ENCODE measurements at regions not wholly inside any gene's neighbourhood (a gene's known extent, or its start where the extent isn't known, plus 50 kb on each side); places are given as distances from the start of the nearest gene placed in this dataset.

GRCh38 chr9:12882430-12882829 lies 107.6 kb downstream of the LURAP1L start:
- no peaks in the 10 kb centered on the region for H3K27me3 Mint-ChIP-seq (ENCODE audit: low read depth)
- H3K9me3 Mint-ChIP-seq = no peaks in the 10 kb centered on the region
- no peak for TF ChIP-seq CTCF (IDR thresholded peaks at IDR 0.05; ENCODE audit: unreplicated experiment in 3 of 3)
- H3K27ac Mint-ChIP-seq = peak overlapping the region; percentile 49 to 87 (median 77)
- H3K4me3 Mint-ChIP-seq = no peak overlapping the region
- H3K36me3 Mint-ChIP-seq (ENCODE audit: low read depth) = no peaks in the 10 kb centered on the region
- H3K4me1 Mint-ChIP-seq = peaks cover 31% of the 10 kb centered on the region

GRCh38 chr9:12884736-12885395 lies 110.0 kb downstream of the LURAP1L start:
- H3K4me3 Mint-ChIP-seq = no peak overlapping the region

GRCh38 chr9:12889402-12890106 lies 114.7 kb downstream of the LURAP1L start:
- Mint-ChIP-seq H3K27ac (no peak overlapping the region), H3K4me3 (no peak overlapping the region), H3K36me3 (ENCODE audit: low read depth) (no peaks in the 10 kb centered on the region), H3K27me3 (ENCODE audit: low read depth) (no peaks in the 10 kb centered on the region), H3K9me3 (peaks cover 30% of the 10 kb centered on the region), H3K4me1 (peaks cover 3% of the 10 kb centered on the region)
- no peak for TF ChIP-seq CTCF (IDR thresholded peaks at IDR 0.05; ENCODE audit: unreplicated experiment in 3 of 3)

More at GRCh38 chr9:12884736-12885395, 110.0 kb downstream of the LURAP1L start:
- Mint-ChIP-seq H3K9me3 (no peaks in the 10 kb centered on the region), H3K27ac (no peak overlapping the region), H3K36me3 (ENCODE audit: low read depth) (no peaks in the 10 kb centered on the region), H3K27me3 (ENCODE audit: low read depth) (no peaks in the 10 kb centered on the region), H3K4me1 (peaks cover 22% of the 10 kb centered on the region)
- peak; percentile 53 to 59 (median 55) for TF ChIP-seq CTCF (IDR thresholded peaks at IDR 0.05; ENCODE audit: unreplicated experiment in 3 of 3)

GRCh38 chr9:12891588-12891987 lies 116.8 kb downstream of the LURAP1L start:
- H3K27ac Mint-ChIP-seq = no peak overlapping the region
- no peak overlapping the region for H3K4me3 Mint-ChIP-seq
- H3K36me3 Mint-ChIP-seq (ENCODE audit: low read depth) = no peaks in the 10 kb centered on the region
- H3K9me3 Mint-ChIP-seq = peaks cover 33% of the 10 kb centered on the region
- H3K27me3 Mint-ChIP-seq (ENCODE audit: low read depth) = no peaks in the 10 kb centered on the region
- H3K4me1 Mint-ChIP-seq = no peaks in the 10 kb centered on the region
- no peak for TF ChIP-seq CTCF (IDR thresholded peaks at IDR 0.05; ENCODE audit: unreplicated experiment in 3 of 3)

- Mint-ChIP-seq H3K27me3 (ENCODE audit: low read depth) (no peaks in the 10 kb centered on the region), H3K36me3 (ENCODE audit: low read depth) (no peaks in the 10 kb centered on the region), H3K4me1 (no peaks in the 10 kb centered on the region), H3K4me3 (no peak overlapping the region), H3K9me3 (peaks cover 13% of the 10 kb centered on the region), H3K27ac (no peak overlapping the region)
- no peak for TF ChIP-seq CTCF (IDR thresholded peaks at IDR 0.05; ENCODE audit: unreplicated experiment in 3 of 3)
Observed at GRCh38 chr9:12903316-12903715, 128.5 kb downstream of the LURAP1L start.

All from nephron (organoid).